ENCODE measurements at regions not wholly inside any gene's neighbourhood (a gene's known extent, or its start where the extent isn't known, plus 50 kb on each side); places are given as distances from the start of the nearest gene placed in this dataset.
"Not testable (repeated sequence)": the region's sequence is repeated elsewhere in the genome, so short reads cannot be mapped to it uniquely, and the experiment has no call there.

DNA sequence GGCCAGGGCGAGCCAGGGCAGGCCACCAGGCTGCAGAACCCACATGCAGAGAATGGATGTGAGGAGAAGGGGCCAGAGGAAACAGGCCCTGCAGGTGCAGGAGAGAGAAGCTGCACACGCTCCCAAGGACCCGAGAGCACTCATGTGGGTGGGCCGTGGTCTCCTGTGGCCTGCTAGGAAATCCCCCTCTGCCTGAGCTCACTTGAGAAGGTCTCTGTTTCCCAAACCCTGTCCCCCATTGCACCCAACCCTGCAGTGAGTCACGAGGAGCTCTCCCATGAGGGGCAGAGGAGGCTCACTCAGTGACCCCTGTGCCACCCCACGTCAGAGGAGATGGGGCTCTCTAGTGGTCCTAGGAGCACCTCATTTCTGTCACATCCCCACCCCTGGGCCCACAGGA lies 111.1 kb downstream of the KLF13 start:
- DNase-seq (ENCODE audit: low read depth) = no peak
- TF ChIP-seq, protein P1, sequence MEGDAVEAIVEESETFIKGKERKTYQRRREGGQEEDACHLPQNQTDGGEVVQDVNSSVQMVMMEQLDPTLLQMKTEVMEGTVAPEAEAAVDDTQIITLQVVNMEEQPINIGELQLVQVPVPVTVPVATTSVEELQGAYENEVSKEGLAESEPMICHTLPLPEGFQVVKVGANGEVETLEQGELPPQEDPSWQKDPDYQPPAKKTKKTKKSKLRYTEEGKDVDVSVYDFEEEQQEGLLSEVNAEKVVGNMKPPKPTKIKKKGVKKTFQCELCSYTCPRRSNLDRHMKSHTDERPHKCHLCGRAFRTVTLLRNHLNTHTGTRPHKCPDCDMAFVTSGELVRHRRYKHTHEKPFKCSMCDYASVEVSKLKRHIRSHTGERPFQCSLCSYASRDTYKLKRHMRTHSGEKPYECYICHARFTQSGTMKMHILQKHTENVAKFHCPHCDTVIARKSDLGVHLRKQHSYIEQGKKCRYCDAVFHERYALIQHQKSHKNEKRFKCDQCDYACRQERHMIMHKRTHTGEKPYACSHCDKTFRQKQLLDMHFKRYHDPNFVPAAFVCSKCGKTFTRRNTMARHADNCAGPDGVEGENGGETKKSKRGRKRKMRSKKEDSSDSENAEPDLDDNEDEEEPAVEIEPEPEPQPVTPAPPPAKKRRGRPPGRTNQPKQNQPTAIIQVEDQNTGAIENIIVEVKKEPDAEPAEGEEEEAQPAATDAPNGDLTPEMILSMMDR (IDR thresholded peaks at IDR 0.05; ENCODE audit: insufficient read depth, low read depth, low read length) = no peak
- H3K4me3 ChIP-seq (ENCODE audit: low read depth, low read length) = no peak overlapping the region

DNA sequence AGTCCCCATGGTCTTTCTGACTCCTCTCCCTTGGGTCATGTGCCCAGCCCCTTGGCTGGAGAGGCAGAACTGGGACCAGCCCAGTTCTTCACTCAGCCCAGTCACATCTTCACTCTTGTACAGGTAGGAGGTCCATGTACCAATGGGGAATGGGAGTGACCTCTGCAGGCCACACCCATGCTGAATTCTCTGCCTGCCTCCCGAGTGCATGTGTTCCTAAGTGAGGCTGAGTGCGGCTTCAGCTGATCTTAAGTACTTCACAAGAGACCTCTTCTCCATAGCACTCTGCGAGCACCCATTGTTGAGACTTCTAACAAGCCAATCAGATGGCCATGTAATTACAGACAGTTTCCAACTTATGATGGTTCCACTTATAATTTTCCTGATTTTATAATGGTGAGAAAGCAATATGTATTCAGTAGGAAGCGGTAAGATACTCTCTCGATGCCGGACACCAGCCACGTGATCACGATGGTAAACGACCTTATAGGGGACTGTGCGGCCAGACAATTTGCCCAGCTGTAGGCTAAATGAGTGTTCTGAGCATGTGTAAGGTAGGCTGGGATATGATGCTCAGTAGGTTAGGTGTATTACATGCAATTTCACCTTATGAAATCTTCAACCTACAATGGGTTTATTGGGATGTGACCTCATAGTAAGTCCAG lies 112.1 kb downstream of the KLF13 start:
- TF ChIP-seq, protein P1 (IDR thresholded peaks at IDR 0.05; ENCODE audit: insufficient read depth, low read depth, low read length) = no peak
- no peak overlapping the region for H3K4me3 ChIP-seq (ENCODE audit: low read depth, low read length)
- no peak for DNase-seq (ENCODE audit: low read depth)

DNA sequence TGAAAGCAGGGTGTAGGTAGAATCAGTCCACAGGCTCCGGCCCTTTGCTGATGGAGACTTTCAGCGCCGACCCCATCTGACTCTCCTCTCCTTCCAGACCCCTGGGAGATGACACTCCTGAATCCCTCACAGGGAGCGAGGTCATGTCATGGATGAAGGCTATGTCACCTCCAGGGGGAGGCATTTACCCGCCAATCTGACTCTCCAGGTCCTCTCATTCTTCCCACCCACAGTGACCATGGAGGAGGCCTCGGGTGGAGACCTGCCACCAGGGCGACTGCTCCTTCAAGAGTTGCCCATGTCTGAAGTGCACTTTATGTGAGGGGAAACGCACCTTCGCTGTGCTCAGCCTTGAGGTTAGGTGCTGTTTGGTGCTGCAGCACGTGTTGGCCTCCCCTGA lies 112.7 kb downstream of the KLF13 start:
- DNase-seq (ENCODE audit: low read depth) = no peak
- H3K4me3 ChIP-seq (ENCODE audit: low read depth, low read length) = no peak overlapping the region
- TF ChIP-seq, protein P1 (IDR thresholded peaks at IDR 0.05; ENCODE audit: insufficient read depth, low read depth, low read length) = peak; percentile 27

DNA sequence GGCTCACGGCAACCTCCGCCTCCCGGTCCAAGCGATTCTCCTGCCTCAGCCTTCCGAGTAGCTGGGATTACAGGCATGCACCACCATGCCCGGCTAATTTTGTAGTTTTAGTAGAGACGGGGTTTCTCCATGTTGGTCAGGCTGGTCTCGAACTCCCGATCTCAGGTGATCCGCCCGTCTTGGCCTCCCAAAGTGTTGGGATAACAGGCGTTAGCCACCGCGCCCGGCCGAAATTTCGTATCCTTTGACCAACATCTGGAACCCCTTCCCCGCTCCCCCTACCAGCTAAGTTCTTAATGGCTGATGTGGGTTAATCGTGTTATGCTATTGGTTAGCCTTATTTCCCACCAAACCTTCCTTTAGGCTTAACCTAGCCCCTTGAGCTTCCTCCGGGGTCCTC lies 113.6 kb downstream of the KLF13 start:
- H3K4me3 ChIP-seq (ENCODE audit: low read depth, low read length) = peak overlapping the region; percentile 52
- not testable (repeated sequence) for DNase-seq (ENCODE audit: low read depth)

DNA sequence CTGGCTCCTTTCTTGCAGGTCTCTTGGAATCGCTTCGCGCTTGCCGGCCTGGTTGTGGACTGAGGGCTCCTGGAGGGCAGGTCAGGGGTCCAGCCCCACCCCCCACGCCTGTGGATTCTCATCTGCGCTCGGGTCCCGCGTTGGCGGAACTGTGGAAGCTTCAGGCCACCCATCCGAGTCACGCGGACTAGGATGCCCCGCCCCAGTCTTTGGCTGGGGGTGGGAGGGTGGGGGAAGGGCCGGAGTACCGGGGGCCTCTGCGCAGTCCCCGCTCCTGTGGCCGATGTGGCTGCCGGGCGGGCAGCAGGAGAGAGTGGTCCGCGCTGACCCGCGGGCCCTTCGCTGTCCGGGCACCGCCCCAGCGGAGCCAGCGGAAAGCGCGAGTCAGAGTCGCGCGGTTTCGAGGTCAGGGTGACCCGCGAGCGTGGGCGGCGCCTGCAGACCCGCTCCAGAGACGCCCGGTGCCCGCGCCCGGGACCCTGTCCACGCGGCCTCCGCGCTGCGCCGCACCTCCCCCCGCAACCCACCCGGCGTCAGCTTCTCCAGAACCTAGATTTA lies 114.2 kb downstream of the KLF13 start:
- peak; percentile 41 for DNase-seq (ENCODE audit: low read depth)
- TF ChIP-seq, protein P1 (IDR thresholded peaks at IDR 0.05; ENCODE audit: insufficient read depth, low read depth, low read length) = no peak
- H3K4me3 ChIP-seq (ENCODE audit: low read depth, low read length) = peak overlapping the region; percentile 52

DNA sequence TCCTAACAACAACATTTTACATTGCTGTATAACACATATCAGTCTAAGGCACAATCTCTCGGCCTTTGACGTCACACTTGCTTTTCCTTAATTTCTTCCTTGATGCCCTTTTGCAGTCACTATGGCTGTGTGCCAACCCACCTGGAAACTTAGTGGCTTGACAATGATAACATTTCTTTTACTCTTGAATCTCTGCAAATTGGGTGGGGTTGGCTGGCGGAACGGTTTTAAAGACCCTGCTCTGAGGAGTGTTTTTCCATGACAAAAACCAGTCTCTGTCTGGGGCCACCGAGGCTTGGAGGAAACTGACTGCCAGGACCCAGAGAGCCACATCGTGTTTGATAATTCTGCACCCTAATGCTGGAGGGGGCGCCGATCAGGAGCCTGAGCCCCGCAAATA lies 115.6 kb downstream of the KLF13 start:
- TF ChIP-seq, protein P1 (IDR thresholded peaks at IDR 0.05; ENCODE audit: insufficient read depth, low read depth, low read length) = no peak
- no peak for DNase-seq (ENCODE audit: low read depth)
- no peak overlapping the region for H3K4me3 ChIP-seq (ENCODE audit: low read depth, low read length)

DNA sequence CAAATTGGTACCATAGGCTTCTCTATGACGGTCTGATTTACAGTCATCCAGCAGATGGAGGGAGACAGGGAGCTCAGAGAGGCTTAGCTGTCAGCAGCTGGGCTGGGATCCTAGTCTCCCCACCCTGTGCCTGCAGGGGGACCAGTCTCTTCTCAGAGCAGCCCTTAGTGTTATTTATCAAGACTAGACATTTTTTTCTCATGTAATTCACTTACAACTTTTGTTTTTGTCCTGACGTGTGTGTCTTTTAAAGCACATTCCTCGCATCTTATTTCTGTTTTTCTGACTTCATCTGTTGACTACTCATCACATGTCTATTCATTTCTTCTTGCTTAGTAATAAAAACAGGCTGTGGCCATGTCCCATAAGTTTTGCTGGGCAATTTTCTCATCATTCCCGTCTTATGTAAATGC lies 116.1 kb downstream of the KLF13 start:
- DNase-seq (ENCODE audit: low read depth) = peak; percentile 92
- TF ChIP-seq, protein P1 (IDR thresholded peaks at IDR 0.05; ENCODE audit: insufficient read depth, low read depth, low read length) = peak; percentile 53
- H3K4me3 ChIP-seq (ENCODE audit: low read depth, low read length) = no peak overlapping the region

Data from fibroblast of villous mesenchyme (primary cell).